Ishikawa (cell line): ENCODE measurements at regions not wholly inside any gene's neighbourhood (a gene's known extent, or its start where the extent isn't known, plus 50 kb on each side); places are given as distances from the start of the nearest gene placed in this dataset.

Source experiments
- CEBPB ChIP-seq: IDR thresholded peaks from 2 replicates; pipeline ENCODE4 v1.6.1; 2012
- EP300 ChIP-seq: IDR thresholded peaks from 2 replicates; pipeline ENCODE4 v1.6.1; 2012; ENCODE audit warnings: borderline replicate concordance
- MAX ChIP-seq: IDR thresholded peaks from 2 replicates; pipeline ENCODE4 v1.6.1; 2012
- REST ChIP-seq: IDR thresholded peaks from 2 replicates; pipeline ENCODE4 v1.6.1; 2012; ENCODE audit warnings: low read depth, mild to moderate bottlenecking
- TAF1 ChIP-seq: IDR thresholded peaks from 2 replicates; pipeline ENCODE4 v1.6.1; 2012; ENCODE audit warnings: low read depth, mild to moderate bottlenecking
- USF1 ChIP-seq: IDR thresholded peaks from 2 replicates; pipeline ENCODE4 v1.6.1; 2012
- ZBTB7A ChIP-seq: IDR thresholded peaks from 2 replicates; pipeline ENCODE4 v1.6.1; 2012; ENCODE audit warnings: low read depth

- TF ChIP-seq EP300 (no peak), REST (no peak), CEBPB (no peak), USF1 (no peak), ZBTB7A (no peak), MAX (no peak), TAF1 (no peak)
These were observed 417.3 kb downstream of the SPRY1 start for GRCh38 chr4:123813901-123814300.
